ENCODE measurements at regions not wholly inside any gene's neighbourhood (a gene's known extent, or its start where the extent isn't known, plus 50 kb on each side); places are given as distances from the start of the nearest gene placed in this dataset.

DNA sequence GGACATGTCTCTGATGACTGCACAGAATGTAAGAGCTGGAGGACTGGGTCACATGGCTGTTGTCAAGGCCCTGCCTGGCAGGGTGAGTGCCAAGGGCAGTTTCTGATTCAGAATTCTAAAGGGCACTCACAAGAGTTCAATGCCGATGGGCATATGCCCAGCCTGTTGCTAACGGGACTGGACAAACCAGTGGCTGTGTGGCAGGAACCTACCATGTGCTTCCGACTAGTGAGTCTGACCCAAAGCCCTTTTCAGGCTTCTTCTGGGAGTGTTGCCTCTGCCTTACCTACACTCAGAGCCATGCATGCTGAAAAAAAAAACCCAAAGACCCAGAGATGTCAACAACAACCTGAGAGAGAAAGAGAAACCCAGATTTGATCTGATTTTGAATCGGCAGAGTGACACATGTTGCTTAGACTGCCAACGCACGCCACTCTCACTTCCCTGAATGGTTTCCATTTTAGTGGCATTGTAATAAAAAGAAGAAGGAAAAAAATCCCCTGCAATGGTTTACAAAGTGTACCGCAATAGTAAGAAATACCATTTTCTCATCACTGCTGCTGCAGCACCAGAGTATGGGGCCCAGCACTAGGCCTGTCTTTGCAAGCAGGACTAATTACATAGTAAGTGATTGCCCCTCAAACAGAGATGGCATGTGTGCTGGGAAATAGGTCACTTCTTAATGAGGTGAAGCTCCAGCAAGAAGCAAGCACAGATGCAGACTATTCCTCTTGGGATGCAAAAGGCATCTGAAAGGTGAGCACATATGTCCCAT lies 194.3 kb downstream of the PALM2AKAP2 start:
- DNase-seq (no peak), ATAC-seq (ENCODE audit: low read depth) (no peak)
- BruUV-seq (replicated peaks): no TSS peak
- Histone ChIP-seq H4K8ac (ENCODE audit: low read depth in 2 of 2, low read length in 2 of 2) (no peak overlapping the region), H3K56ac (ENCODE audit: extremely low read depth, insufficient read depth, low read length) (no peak overlapping the region), H3K9me3 (ENCODE audit: control insufficient read depth, insufficient read depth, low read length) (no peaks in the 10 kb centered on the region), H3K23ac (ENCODE audit: low read depth, low read length) (no peak overlapping the region), H4K91ac (ENCODE audit: insufficient read depth, low read depth, low read length) (no peak overlapping the region), H3K4me1 (ENCODE audit: control insufficient read depth, insufficient read depth, low read length) (peaks cover 6% of the 10 kb centered on the region), H2BK120ac (ENCODE audit: low read depth, low read length) (no peak overlapping the region), H3K18ac (ENCODE audit: low read depth, low read length) (no peak overlapping the region), H4K5ac (ENCODE audit: low read depth, low read length) (no peak overlapping the region), H3K27ac (ENCODE audit: insufficient read depth, low read length) (no peak overlapping the region), H3K9ac (ENCODE audit: low read depth, low read length) (no peak overlapping the region), H3K4me3 (ENCODE audit: insufficient read depth, low read depth, low read length) (no peak overlapping the region), H4K20me1 (ENCODE audit: insufficient read depth, low read length) (no peaks in the 10 kb centered on the region), H3K9me1 (ENCODE audit: insufficient read depth, low read length) (peaks cover 11% of the 10 kb centered on the region), H2BK15ac (ENCODE audit: low read depth, low read length) (no peak overlapping the region), H3K27me3 (ENCODE audit: control insufficient read depth, insufficient read depth, low read length) (no peaks in the 10 kb centered on the region), H3K79me1 (ENCODE audit: low read depth in 1 of 2, low read length in 2 of 2) (peaks cover 7 to 40% of the 10 kb centered on the region in 2 experiments; a peak in 2 of 4 replicates), H3K4ac (ENCODE audit: low read depth, low read length) (no peak overlapping the region), H2AK9ac (replicated peaks; ENCODE audit: low read depth, low read length, poor library complexity) (no peak overlapping the region), H2BK5ac (ENCODE audit: low read depth, low read length, poor library complexity, severe bottlenecking) (no peak overlapping the region), H3K14ac (replicated peaks; ENCODE audit: low read depth, low read length) (no peak overlapping the region), H3K36me3 (ENCODE audit: control insufficient read depth, insufficient read depth, low read length) (no peaks in the 10 kb centered on the region; the same call in 1 of the 2 replicates), H2AK5ac (ENCODE audit: low read depth, low read length) (no peak overlapping the region), H2BK20ac (ENCODE audit: low read depth, low read length) (no peak overlapping the region), H3K4me2 (ENCODE audit: low read depth, low read length) (no peak overlapping the region), H2AFZ (replicated peaks; ENCODE audit: low read length, poor library complexity) (no peak overlapping the region)
- dilution Hi-C loops (cut with HindIII; ENCODE audit: low sequenced_read_pairs, unreplicated experiment): no loop called here
- no peak for TF ChIP-seq RCOR1 (IDR thresholded peaks at IDR 0.05; ENCODE audit: insufficient replicate concordance, low read length)
- no peak for TF ChIP-seq RFX5 (IDR thresholded peaks at IDR 0.05; ENCODE audit: low read depth, low read length)
- TF ChIP-seq, protein P1, sequence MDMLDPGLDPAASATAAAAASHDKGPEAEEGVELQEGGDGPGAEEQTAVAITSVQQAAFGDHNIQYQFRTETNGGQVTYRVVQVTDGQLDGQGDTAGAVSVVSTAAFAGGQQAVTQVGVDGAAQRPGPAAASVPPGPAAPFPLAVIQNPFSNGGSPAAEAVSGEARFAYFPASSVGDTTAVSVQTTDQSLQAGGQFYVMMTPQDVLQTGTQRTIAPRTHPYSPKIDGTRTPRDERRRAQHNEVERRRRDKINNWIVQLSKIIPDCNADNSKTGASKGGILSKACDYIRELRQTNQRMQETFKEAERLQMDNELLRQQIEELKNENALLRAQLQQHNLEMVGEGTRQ (IDR thresholded peaks at IDR 0.05; ENCODE audit: low read depth, low read length): no peak
- no peak for TF ChIP-seq CHD1 (IDR thresholded peaks at IDR 0.05; ENCODE audit: low read depth, low read length)
- TF ChIP-seq MXI1 (IDR thresholded peaks at IDR 0.05; ENCODE audit: borderline replicate concordance, low read depth, low read length): no peak
- TF ChIP-seq FOS (IDR thresholded peaks at IDR 0.05; ENCODE audit: low read depth, low read length): no peak
- TF ChIP-seq SMC3 (IDR thresholded peaks at IDR 0.05; ENCODE audit: low read depth, low read length): no peak
- TF ChIP-seq BHLHE40 (IDR thresholded peaks at IDR 0.05; ENCODE audit: low read depth, low read length): no peak
- TF ChIP-seq CEBPB (IDR thresholded peaks at IDR 0.05; ENCODE audit: low read depth, low read length): no peak
- TF ChIP-seq POLR2A (IDR thresholded peaks at IDR 0.05; ENCODE audit: low read depth, low read length): no peak
- no peak for TF ChIP-seq MAFK (IDR thresholded peaks at IDR 0.05; ENCODE audit: low read depth, low read length)
- no peak for TF ChIP-seq MAZ (IDR thresholded peaks at IDR 0.05; ENCODE audit: borderline replicate concordance, low read depth, low read length)
- no peak for TF ChIP-seq NFE2L2 (IDR thresholded peaks at IDR 0.05; ENCODE audit: low read depth, low read length)
- no peak for TF ChIP-seq RAD21 (IDR thresholded peaks at IDR 0.05; ENCODE audit: low read length)
- TF ChIP-seq, protein P2, sequence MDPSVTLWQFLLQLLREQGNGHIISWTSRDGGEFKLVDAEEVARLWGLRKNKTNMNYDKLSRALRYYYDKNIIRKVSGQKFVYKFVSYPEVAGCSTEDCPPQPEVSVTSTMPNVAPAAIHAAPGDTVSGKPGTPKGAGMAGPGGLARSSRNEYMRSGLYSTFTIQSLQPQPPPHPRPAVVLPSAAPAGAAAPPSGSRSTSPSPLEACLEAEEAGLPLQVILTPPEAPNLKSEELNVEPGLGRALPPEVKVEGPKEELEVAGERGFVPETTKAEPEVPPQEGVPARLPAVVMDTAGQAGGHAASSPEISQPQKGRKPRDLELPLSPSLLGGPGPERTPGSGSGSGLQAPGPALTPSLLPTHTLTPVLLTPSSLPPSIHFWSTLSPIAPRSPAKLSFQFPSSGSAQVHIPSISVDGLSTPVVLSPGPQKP (IDR thresholded peaks at IDR 0.05; ENCODE audit: borderline replicate concordance, low read depth, low read length): no peak
- TF ChIP-seq, protein P3, sequence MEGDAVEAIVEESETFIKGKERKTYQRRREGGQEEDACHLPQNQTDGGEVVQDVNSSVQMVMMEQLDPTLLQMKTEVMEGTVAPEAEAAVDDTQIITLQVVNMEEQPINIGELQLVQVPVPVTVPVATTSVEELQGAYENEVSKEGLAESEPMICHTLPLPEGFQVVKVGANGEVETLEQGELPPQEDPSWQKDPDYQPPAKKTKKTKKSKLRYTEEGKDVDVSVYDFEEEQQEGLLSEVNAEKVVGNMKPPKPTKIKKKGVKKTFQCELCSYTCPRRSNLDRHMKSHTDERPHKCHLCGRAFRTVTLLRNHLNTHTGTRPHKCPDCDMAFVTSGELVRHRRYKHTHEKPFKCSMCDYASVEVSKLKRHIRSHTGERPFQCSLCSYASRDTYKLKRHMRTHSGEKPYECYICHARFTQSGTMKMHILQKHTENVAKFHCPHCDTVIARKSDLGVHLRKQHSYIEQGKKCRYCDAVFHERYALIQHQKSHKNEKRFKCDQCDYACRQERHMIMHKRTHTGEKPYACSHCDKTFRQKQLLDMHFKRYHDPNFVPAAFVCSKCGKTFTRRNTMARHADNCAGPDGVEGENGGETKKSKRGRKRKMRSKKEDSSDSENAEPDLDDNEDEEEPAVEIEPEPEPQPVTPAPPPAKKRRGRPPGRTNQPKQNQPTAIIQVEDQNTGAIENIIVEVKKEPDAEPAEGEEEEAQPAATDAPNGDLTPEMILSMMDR (conservative IDR thresholded peaks at IDR 0.05; ENCODE audit: low read depth, low read length): no peak
- WGBS, 2 experiments (ENCODE audit: extremely low coverage in 2 of 2, insufficient read length in 1 of 2): no CpG with 5 or more reads among the region's 7 CpGs
- in situ Hi-C loops (cut with MboI; ENCODE audit: low sequenced_read_pairs): no loop called here
- intact Hi-C loops (cut with micrococcal nuclease): no loop called here
- POLR2A ChIA-PET (ENCODE audit: unreplicated experiment): no interaction called here
- CTCF ChIA-PET: no interaction called here

Data from IMR-90 (cell line).